ENCODE measurements at regions not wholly inside any gene's neighbourhood (a gene's known extent, or its start where the extent isn't known, plus 50 kb on each side); places are given as distances from the start of the nearest gene placed in this dataset.

DNA sequence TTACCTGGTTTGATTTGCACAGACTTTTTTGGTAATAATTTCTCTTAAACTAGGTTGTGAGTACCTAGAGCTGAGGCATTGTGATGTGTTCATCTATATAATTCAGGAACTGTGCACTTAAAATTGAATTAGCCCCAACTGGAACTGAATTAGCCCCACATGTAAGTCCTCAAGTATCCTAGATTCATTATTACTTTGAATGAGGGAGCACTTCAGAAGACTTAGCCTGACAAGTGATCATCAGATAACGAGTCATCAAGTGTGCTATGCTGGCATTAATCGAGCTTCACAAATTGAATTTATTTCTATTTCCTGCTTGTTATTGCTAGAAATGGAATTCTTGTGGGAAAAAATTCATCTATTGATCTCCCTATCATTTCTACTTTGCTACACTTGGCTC lies 323.4 kb upstream of the SEMA3D start:
- Histone ChIP-seq H3K36me3 (ENCODE audit: insufficient read depth, low read length) (no peaks in the 10 kb centered on the region), H3K27me3 (ENCODE audit: control insufficient read depth in 1 of 2, insufficient read depth in 2 of 2, low read length in 2 of 2) (no peaks in the 10 kb centered on the region), H3K27ac (ENCODE audit: low read depth in 1 of 2, low read length in 2 of 2) (no peak overlapping the region), H3K4me3 (ENCODE audit: low read length) (no peak overlapping the region), H3K4me1 (ENCODE audit: insufficient read depth, low read length) (no peaks in the 10 kb centered on the region), H3K9me3 (ENCODE audit: control insufficient read depth in 1 of 2, insufficient read depth in 1 of 2, low read length in 2 of 2) (no peaks in the 10 kb centered on the region)
- DNase-seq = no peak
- TF ChIP-seq, protein P1, sequence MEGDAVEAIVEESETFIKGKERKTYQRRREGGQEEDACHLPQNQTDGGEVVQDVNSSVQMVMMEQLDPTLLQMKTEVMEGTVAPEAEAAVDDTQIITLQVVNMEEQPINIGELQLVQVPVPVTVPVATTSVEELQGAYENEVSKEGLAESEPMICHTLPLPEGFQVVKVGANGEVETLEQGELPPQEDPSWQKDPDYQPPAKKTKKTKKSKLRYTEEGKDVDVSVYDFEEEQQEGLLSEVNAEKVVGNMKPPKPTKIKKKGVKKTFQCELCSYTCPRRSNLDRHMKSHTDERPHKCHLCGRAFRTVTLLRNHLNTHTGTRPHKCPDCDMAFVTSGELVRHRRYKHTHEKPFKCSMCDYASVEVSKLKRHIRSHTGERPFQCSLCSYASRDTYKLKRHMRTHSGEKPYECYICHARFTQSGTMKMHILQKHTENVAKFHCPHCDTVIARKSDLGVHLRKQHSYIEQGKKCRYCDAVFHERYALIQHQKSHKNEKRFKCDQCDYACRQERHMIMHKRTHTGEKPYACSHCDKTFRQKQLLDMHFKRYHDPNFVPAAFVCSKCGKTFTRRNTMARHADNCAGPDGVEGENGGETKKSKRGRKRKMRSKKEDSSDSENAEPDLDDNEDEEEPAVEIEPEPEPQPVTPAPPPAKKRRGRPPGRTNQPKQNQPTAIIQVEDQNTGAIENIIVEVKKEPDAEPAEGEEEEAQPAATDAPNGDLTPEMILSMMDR (IDR thresholded peaks at IDR 0.05) = no peak
- Mint-ChIP-seq H3K27me3 (no peaks in the 10 kb centered on the region), H3K4me1 (ENCODE audit: low read depth) (no peaks in the 10 kb centered on the region), H3K9me3 (peaks cover 6% of the 10 kb centered on the region), H3K36me3 (ENCODE audit: low read depth) (no peaks in the 10 kb centered on the region), H3K4me3 (no peak overlapping the region), H3K27ac (no peak overlapping the region)
- ATAC-seq (ENCODE audit: poor library complexity) = no peak
- POLR2A ChIA-PET = no interaction called here
- CTCF ChIA-PET = no interaction called here
- intact Hi-C loops (cut with DNase I, micrococcal nuclease) = no loop called here

DNA sequence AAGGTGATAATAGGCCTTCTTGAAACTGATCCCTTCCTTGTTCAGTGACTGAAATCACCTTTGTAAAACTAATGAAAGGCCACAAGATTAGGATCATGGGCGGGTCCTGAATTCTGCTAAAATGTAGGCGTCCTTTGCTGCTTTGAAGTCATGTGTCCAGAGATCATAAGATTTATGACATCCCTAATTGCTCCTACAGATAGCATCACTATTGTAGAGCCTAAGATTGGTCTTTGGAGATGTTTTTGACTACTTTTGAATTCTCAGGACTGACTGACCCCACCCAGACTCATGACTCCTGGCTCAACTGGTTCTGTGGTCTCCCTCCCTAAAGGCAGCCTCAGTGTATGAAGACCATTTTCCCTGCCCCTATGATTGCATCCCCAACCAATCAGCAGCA lies 322.6 kb upstream of the SEMA3D start:
- Mint-ChIP-seq H3K4me1 (ENCODE audit: low read depth) (no peaks in the 10 kb centered on the region), H3K36me3 (ENCODE audit: low read depth) (no peaks in the 10 kb centered on the region), H3K27ac (no peak overlapping the region), H3K27me3 (no peaks in the 10 kb centered on the region), H3K9me3 (peaks cover 6% of the 10 kb centered on the region), H3K4me3 (no peak overlapping the region)
- intact Hi-C loops (cut with DNase I, micrococcal nuclease) = no loop called here
- POLR2A ChIA-PET = no interaction called here
- Histone ChIP-seq H3K4me3 (ENCODE audit: low read length) (no peak overlapping the region), H3K4me1 (ENCODE audit: insufficient read depth, low read length) (no peaks in the 10 kb centered on the region), H3K36me3 (ENCODE audit: insufficient read depth, low read length) (no peaks in the 10 kb centered on the region), H3K27me3 (ENCODE audit: control insufficient read depth in 1 of 2, insufficient read depth in 2 of 2, low read length in 2 of 2) (no peaks in the 10 kb centered on the region), H3K9me3 (ENCODE audit: control insufficient read depth in 1 of 2, insufficient read depth in 1 of 2, low read length in 2 of 2) (no peaks in the 10 kb centered on the region), H3K27ac (ENCODE audit: low read depth in 1 of 2, low read length in 2 of 2) (no peak overlapping the region)
- no peak for ATAC-seq (ENCODE audit: poor library complexity)
- CTCF ChIA-PET = no interaction called here
- TF ChIP-seq, protein P1 (IDR thresholded peaks at IDR 0.05) = no peak
- DNase-seq = no peak

DNA sequence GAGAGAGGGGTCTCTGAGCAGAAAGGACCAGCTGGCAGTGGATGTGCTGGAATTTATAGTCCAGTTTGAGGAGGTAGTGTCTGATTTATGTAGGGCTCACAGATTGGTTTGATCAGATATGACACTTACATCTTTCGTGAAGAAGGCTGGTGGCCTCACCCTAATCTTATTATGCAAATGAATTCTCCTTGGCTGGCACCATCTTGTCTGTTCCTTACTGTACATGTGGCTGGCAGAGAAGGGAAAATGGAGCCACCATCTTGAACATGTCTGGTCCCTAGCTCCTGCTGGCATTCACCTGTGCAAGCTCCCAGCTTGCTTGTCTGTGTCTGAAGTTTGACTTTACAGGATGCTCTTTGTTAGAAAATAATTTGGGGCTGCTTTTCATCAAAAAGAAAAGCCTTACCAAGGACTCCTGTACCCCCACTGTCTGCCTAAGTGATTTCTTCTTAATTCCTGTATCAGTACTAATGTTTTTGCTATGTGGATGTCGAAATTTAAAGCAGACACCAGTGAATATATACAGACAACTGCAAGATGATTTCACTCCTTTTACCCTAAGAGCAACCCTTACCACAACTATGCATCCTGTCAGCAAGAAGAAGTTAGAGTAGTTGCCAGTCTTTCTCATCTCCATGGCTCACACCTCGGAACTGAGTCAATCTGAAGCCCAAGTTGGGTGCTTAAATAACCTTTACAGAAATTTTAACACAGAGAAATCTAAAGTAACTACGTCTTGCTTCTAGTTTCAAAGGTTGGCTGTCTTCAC lies 322.0 kb upstream of the SEMA3D start:
- TF ChIP-seq, protein P1 (IDR thresholded peaks at IDR 0.05) = no peak
- peaks cover 6% of the 10 kb centered on the region for H3K9me3 Mint-ChIP-seq
- H3K4me1 Mint-ChIP-seq (ENCODE audit: low read depth) = no peaks in the 10 kb centered on the region
- no peaks in the 10 kb centered on the region for H3K27me3 Mint-ChIP-seq
- CTCF ChIA-PET = interaction anchor here (0.7 kb wide), 1 partner anchor 12 kb away, joined by 3 read pairs; no protein-coding TSS in a partner anchor
- Histone ChIP-seq H3K27ac (ENCODE audit: low read depth in 1 of 2, low read length in 2 of 2) (no peak overlapping the region), H3K4me3 (ENCODE audit: low read length) (no peak overlapping the region), H3K27me3 (ENCODE audit: control insufficient read depth in 1 of 2, insufficient read depth in 2 of 2, low read length in 2 of 2) (no peaks in the 10 kb centered on the region), H3K4me1 (ENCODE audit: insufficient read depth, low read length) (no peaks in the 10 kb centered on the region), H3K36me3 (ENCODE audit: insufficient read depth, low read length) (no peaks in the 10 kb centered on the region), H3K9me3 (ENCODE audit: control insufficient read depth in 1 of 2, insufficient read depth in 1 of 2, low read length in 2 of 2) (peaks cover 0 to 2% of the 10 kb centered on the region in 2 experiments)
- no peak for DNase-seq
- intact Hi-C loops (cut with DNase I, micrococcal nuclease) = no loop called here
- POLR2A ChIA-PET = no interaction called here
- no peak overlapping the region for H3K27ac Mint-ChIP-seq
- H3K36me3 Mint-ChIP-seq (ENCODE audit: low read depth) = no peaks in the 10 kb centered on the region
- no peak for ATAC-seq (ENCODE audit: poor library complexity)
- no peak overlapping the region for H3K4me3 Mint-ChIP-seq

All from CD4-positive, alpha-beta T cell (primary cell).